Fibroblast of skin of right biceps (primary cell): ENCODE measurements at regions not wholly inside any gene's neighbourhood (a gene's known extent, or its start where the extent isn't known, plus 50 kb on each side); places are given as distances from the start of the nearest gene placed in this dataset.

Experiments used
- DNase-seq: peaks from one replicate; pipeline ENCODE4 v3.0.0-alpha.2; 2013

- no peak for DNase-seq
These were observed 905.6 kb downstream of the SOCS6 start for GRCh38 chr18:71194438-71194837.

- DNase-seq: no peak
These were observed 900.7 kb downstream of the SOCS6 start for GRCh38 chr18:71189581-71189980.

- no peak for DNase-seq
These were observed 879.8 kb downstream of the SOCS6 start for GRCh38 chr18:71168557-71169145.

- DNase-seq: no peak
These were observed 847.6 kb downstream of the SOCS6 start for GRCh38 chr18:71136487-71136886.

DNA sequence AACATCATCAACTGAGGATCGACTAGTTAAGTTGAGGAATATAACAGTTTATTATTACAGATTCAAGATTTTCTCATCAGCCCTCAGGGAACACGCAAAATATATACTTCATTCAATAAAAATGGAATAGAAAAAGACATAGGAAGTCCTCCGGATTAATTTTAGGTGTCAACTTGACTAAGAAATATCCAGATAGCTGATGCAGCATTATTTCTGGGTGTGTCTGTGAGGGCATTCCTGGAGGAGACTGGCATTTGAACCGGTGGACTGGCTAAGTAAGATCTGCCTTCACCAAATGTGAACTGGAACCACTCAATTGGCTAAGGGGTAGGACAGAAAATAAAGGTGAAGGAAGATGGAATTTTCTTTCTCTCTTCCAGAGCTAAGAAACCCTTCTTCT lies 845.3 kb downstream of the SOCS6 start:
- DNase-seq: no peak

- no peak for DNase-seq
These were observed 843.1 kb downstream of the SOCS6 start for GRCh38 chr18:71131918-71132317.

- DNase-seq: no peak
These were observed 841.5 kb downstream of the SOCS6 start for GRCh38 chr18:71130351-71130750.

GRCh38 chr18:71125581-71125980 lies 836.7 kb downstream of the SOCS6 start:
- DNase-seq: no peak

DNA sequence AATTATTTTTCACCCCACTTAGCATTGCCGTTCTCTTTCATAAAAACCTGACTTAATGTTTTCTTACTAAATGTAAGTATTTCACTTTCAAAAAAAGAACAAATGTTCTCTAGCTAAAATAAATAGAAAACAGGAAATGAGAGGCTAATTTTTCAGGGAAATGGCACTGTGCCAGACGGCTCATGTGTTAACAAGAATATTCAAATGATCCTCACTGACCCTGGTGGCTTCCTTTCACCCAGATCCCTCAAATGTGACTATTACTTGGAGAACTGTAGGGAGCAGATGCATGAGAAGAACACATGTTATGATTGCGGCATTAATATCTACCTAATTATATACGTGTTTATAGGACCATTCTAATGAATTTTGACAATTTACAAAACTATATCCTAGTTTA lies 827.7 kb downstream of the SOCS6 start:
- no peak for DNase-seq

GRCh38 chr18:71115261-71115660 lies 826.4 kb downstream of the SOCS6 start:
- no peak for DNase-seq

GRCh38 chr18:71114550-71115210 lies 825.8 kb downstream of the SOCS6 start:
- DNase-seq: no peak

GRCh38 chr18:71107244-71107643 lies 818.4 kb downstream of the SOCS6 start:
- DNase-seq: no peak

DNA sequence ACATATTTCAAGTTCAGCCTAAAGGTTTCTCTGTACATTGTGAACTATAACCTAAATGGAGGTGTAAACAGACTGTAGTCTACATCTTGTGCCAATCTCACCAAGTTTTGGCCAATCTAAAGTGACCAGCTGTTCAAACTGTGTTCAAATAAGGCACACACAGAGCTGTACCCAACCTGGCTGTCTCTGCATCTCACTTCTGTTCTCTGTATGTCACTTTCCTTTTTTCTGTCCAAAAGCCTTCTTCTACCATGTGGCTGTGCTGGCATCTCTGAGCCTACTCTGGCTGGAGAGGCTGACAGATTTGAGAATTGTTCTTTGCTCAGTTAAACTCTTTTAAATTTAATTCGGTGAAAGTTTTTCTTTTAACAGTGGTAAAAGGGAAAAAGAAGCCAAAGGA lies 817.9 kb downstream of the SOCS6 start:
- no peak for DNase-seq

DNA sequence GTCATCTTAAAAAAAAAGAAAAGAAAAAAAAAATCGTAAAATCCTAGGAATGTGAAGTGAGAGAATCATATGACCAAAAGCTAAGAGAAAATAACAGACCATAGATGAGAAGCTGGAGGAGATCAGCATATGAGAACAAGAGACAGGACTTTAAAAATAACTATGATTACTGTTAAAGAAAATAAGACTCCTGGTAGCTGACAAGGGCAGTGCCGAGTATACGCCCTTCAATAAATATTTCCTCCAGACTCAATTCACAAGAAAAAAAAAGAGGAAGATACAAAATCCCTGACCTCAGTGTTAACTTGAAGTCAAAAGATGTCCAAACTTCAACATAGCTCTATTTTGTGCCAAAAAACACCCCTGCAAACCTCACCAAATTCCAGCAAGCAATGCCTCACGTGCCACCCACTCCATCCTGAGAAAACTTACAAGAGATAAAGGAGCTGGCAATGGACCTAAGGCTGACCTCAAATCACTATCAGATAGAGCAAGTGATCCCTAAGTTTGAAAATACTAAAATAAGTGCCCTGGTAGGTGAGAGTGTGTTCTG lies 817.2 kb downstream of the SOCS6 start:
- no peak for DNase-seq

- DNase-seq: peak; percentile 29
These were observed 816.4 kb downstream of the SOCS6 start for GRCh38 chr18:71105078-71105819.

GRCh38 chr18:71079606-71080005 lies 790.8 kb downstream of the SOCS6 start:
- DNase-seq: no peak

DNA sequence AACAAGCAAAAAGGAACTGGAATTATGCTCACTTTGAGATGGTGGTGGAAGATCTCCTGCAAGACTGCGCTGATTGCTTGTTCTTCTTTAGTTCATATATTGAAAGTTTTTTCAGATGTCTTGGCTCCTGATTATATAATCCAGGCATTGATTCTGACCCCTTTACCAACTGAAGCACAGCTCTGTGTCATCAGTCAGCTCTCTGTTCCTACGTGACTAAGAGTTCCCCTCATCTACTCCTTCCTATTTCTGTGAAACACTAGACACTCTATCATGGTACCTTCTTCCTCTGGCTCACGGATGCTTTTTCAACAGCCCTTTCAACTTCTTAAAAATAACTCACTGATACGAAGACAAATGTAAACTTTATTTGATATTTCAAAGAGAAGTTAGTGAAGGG lies 788.6 kb downstream of the SOCS6 start:
- no peak for DNase-seq

- no peak for DNase-seq
These were observed 786.3 kb downstream of the SOCS6 start for GRCh38 chr18:71075147-71075546.

DNA sequence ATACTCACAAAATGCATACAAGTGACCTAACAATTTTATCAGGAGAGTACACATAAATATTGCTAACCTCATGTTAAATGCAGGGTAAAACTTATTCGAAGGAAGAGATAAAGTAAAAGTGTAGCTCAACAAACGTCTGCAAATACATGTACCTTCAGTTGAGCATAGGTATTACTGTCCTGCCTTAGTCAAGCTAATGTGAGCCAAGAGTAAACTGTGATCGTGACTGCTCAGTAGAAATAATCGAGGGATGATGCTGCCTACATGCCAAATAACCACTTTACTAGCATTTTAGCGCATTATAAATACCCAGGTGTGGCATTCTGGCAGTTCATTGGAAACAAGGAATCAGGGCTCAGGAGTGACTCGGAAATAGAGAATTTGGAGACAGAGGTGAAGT lies 779.5 kb downstream of the SOCS6 start:
- DNase-seq: no peak

GRCh38 chr18:71049893-71050292 lies 761.0 kb downstream of the SOCS6 start:
- no peak for DNase-seq

DNA sequence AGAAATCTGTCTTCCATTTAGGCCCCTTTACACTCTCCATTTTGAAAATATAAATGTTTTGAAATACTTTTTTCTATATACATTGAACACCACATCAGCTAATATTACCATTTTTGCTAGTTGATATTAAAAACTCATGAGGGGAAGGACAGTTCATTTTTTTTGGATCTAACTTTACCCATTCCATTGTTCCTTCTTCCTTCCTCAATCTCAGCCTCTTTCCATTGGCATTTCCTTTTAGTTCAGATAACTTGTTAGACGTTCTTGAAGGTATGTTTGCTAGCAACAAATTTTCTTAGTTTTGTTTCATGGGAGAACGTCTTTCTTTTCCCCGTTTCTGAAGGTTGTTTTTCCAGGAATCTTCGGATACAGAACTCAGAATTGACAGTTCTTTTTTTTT lies 759.0 kb downstream of the SOCS6 start:
- DNase-seq: no peak

DNA sequence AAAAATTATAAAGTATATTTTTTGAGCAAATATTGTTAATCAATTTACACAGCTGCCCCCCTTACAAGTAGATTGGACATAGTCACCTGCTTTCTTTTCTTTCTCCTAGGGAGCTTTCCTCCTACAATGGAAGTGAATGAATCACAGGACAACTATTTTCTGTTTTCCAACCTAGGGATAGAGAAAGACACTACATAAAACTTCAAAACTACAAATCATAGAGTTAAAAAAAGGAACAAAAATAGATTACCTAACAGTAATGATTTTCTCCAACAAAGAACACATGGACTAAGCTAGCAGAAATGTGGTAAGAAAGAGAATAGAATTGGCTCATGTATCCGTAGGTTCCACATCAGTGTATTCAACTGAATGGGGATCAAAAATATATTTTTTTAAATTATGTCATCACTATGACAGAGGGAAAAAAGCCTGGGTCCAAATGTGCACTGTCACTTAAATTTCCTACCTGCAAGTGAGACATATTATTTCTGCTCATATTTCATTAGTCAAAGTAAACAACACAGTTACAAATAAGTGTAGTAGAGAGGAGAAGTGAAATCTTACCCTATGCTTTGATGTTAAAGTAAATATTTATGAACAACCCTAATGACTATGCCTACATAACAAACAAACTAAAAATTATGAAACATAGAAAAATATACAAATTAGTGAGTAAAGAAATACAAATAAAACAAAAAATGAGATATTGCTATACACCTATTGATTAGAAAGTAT lies 756.7 kb downstream of the SOCS6 start:
- no peak for DNase-seq

GRCh38 chr18:71040161-71040560 lies 751.3 kb downstream of the SOCS6 start:
- no peak for DNase-seq
